ENCODE measurements at regions not wholly inside any gene's neighbourhood (a gene's known extent, or its start where the extent isn't known, plus 50 kb on each side); places are given as distances from the start of the nearest gene placed in this dataset.

GRCh38 chr5:120219988-120220387 lies 244.1 kb upstream of the PRR16 start:
- no peak for TF ChIP-seq CTCF (IDR thresholded peaks at IDR 0.05)
- no peak overlapping the region for H3K4me3 Mint-ChIP-seq
- Histone ChIP-seq H3K27me3 (ENCODE audit: control insufficient read depth in 1 of 2, insufficient read depth in 2 of 2, low read length in 2 of 2) (no peaks in the 10 kb centered on the region), H3K4me3 (ENCODE audit: low read length) (no peak overlapping the region), H3K36me3 (ENCODE audit: insufficient read depth, low read length) (no peaks in the 10 kb centered on the region), H3K9me3 (ENCODE audit: control insufficient read depth in 1 of 2, insufficient read depth in 1 of 2, low read length in 2 of 2) (no peaks in the 10 kb centered on the region), H3K4me1 (ENCODE audit: insufficient read depth, low read length) (no peaks in the 10 kb centered on the region), H3K27ac (ENCODE audit: low read depth in 1 of 2, low read length in 2 of 2) (no peak overlapping the region)
- ATAC-seq (ENCODE audit: poor library complexity), result no peak
- intact Hi-C loops (cut with DNase I, micrococcal nuclease), result no loop called here
- DNase-seq, result no peak
- ChIA-PET POLR2A (no interaction called here), CTCF (no interaction called here)
- H3K36me3 Mint-ChIP-seq (ENCODE audit: low read depth), result no peaks in the 10 kb centered on the region
- no peaks in the 10 kb centered on the region for H3K4me1 Mint-ChIP-seq (ENCODE audit: low read depth)
- H3K27ac Mint-ChIP-seq, result no peak overlapping the region
- H3K9me3 Mint-ChIP-seq, result peaks cover 4% of the 10 kb centered on the region
- no peaks in the 10 kb centered on the region for H3K27me3 Mint-ChIP-seq

- ATAC-seq (ENCODE audit: poor library complexity), result no peak
- peaks cover 6% of the 10 kb centered on the region for H3K9me3 Mint-ChIP-seq
Measured at GRCh38 chr5:120225524-120225923, 238.6 kb upstream of the PRR16 start.

GRCh38 chr5:120228262-120229031 lies 235.7 kb upstream of the PRR16 start:
- H3K9me3 Mint-ChIP-seq, result peaks cover 6% of the 10 kb centered on the region

More at GRCh38 chr5:120225524-120225923, 238.6 kb upstream of the PRR16 start:
- Histone ChIP-seq H3K4me1 (ENCODE audit: insufficient read depth, low read length) (no peaks in the 10 kb centered on the region), H3K27ac (ENCODE audit: low read depth in 1 of 2, low read length in 2 of 2) (no peak overlapping the region), H3K9me3 (ENCODE audit: control insufficient read depth in 1 of 2, insufficient read depth in 1 of 2, low read length in 2 of 2) (peaks cover 0 to 8% of the 10 kb centered on the region in 2 experiments), H3K27me3 (ENCODE audit: control insufficient read depth in 1 of 2, insufficient read depth in 2 of 2, low read length in 2 of 2) (no peaks in the 10 kb centered on the region), H3K4me3 (ENCODE audit: low read length) (no peak overlapping the region), H3K36me3 (ENCODE audit: insufficient read depth, low read length) (no peaks in the 10 kb centered on the region)
- H3K27me3 Mint-ChIP-seq, result no peaks in the 10 kb centered on the region
- H3K4me3 Mint-ChIP-seq, result no peak overlapping the region
- H3K4me1 Mint-ChIP-seq (ENCODE audit: low read depth), result no peaks in the 10 kb centered on the region
- no peak for TF ChIP-seq CTCF (IDR thresholded peaks at IDR 0.05)
- intact Hi-C loops (cut with DNase I, micrococcal nuclease), result no loop called here
- CTCF ChIA-PET, result no interaction called here
- no peak overlapping the region for H3K27ac Mint-ChIP-seq
- POLR2A ChIA-PET, result no interaction called here
- DNase-seq, result no peak
- no peaks in the 10 kb centered on the region for H3K36me3 Mint-ChIP-seq (ENCODE audit: low read depth)

More at GRCh38 chr5:120228262-120229031, 235.7 kb upstream of the PRR16 start:
- no peaks in the 10 kb centered on the region for H3K27me3 ChIP-seq (ENCODE audit: control insufficient read depth in 1 of 2, insufficient read depth in 2 of 2, low read length in 2 of 2)
- no peaks in the 10 kb centered on the region for H3K36me3 ChIP-seq (ENCODE audit: insufficient read depth, low read length)
- no peak overlapping the region for H3K27ac Mint-ChIP-seq
- no peak for TF ChIP-seq CTCF (IDR thresholded peaks at IDR 0.05)
- peaks cover 0 to 8% of the 10 kb centered on the region in 2 experiments for H3K9me3 ChIP-seq (ENCODE audit: control insufficient read depth in 1 of 2, insufficient read depth in 1 of 2, low read length in 2 of 2)
- H3K4me3 ChIP-seq (ENCODE audit: low read length), result no peak overlapping the region
- ChIA-PET POLR2A (no interaction called here), CTCF (interaction anchor here (1.0 kb wide), 1 partner anchor 10 kb away, joined by 3 read pairs; no protein-coding TSS in a partner anchor)
- H3K4me1 Mint-ChIP-seq (ENCODE audit: low read depth), result no peaks in the 10 kb centered on the region
- no peaks in the 10 kb centered on the region for H3K27me3 Mint-ChIP-seq
- DNase-seq (no peak), ATAC-seq (ENCODE audit: poor library complexity) (no peak)
- H3K27ac ChIP-seq (ENCODE audit: low read depth in 1 of 2, low read length in 2 of 2), result no peak overlapping the region
- no peaks in the 10 kb centered on the region for H3K4me1 ChIP-seq (ENCODE audit: insufficient read depth, low read length)
- H3K4me3 Mint-ChIP-seq, result no peak overlapping the region
- no peaks in the 10 kb centered on the region for H3K36me3 Mint-ChIP-seq (ENCODE audit: low read depth)
- intact Hi-C loops (cut with DNase I, micrococcal nuclease), result no loop called here

Measured in CD4-positive, alpha-beta T cell (primary cell).